Embryonic facial prominence (tissue), 1 donor: ENCODE measurements at regions not wholly inside any gene's neighbourhood (a gene's known extent, or its start where the extent isn't known, plus 50 kb on each side); places are given as distances from the start of the nearest gene placed in this dataset.

ENCODE experiments used
- DNase-seq: peaks from one replicate; pipeline ENCODE4 v3.0.0-alpha.2; 2016; ENCODE audit errors: extremely low spot score

DNA sequence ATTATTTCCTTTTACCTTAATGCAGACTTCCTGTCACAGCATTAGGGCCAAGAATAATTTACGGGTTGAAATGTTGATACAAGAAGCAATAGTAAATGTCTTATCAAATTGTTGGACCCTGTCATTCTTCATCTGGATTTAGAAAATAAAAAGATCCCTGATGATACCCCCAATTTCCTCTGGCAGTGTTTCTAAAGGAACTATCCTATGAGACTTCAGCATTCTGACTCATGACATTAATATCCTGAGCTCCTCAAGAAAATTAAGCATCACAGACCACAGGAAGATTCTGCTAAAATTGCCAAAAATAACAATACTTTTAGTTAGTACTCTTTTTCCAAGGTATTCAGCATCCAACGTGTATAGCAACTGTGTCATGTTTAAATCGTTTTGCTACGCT is 490.5 kb upstream of the ANKRD30A start:
- DNase-seq: no peak

DNA sequence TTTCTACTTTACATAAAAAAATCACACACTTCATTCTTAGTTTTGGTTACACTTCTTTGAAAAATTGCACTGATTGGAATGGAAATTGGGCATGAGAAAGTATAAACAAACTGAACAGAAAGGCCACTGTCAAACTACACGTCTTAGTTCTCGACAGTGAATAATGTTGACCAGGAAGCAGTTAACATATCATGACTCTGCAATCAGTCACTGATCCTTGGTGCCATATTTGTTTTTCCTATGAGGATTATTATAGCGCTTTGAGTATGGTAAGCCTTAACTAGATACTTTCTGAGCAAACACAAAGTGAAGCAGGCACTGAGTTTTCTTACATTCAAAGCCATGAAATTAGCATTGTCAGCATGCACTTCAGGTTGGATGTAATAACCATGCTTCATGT is 495.1 kb upstream of the ANKRD30A start:
- DNase-seq: no peak

DNA sequence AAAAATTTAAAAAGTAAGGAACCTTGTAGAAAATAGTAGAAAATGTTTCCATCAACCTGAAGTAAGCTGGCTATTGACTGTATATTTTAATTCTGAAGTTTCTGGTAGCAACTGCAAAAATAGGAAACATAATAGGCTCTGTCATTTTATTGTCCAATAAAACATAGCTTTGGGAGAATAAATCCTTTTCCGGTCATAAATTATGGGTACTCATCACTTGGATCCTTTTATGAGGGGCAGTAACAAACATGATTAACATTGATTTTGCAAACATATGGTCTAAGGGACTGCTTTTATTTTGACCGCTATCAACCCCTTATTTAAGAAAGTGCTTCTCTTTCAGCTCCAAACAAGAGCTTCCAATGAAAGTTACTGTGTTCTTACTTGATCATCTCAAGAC is 495.9 kb upstream of the ANKRD30A start:
- DNase-seq: no peak

DNA sequence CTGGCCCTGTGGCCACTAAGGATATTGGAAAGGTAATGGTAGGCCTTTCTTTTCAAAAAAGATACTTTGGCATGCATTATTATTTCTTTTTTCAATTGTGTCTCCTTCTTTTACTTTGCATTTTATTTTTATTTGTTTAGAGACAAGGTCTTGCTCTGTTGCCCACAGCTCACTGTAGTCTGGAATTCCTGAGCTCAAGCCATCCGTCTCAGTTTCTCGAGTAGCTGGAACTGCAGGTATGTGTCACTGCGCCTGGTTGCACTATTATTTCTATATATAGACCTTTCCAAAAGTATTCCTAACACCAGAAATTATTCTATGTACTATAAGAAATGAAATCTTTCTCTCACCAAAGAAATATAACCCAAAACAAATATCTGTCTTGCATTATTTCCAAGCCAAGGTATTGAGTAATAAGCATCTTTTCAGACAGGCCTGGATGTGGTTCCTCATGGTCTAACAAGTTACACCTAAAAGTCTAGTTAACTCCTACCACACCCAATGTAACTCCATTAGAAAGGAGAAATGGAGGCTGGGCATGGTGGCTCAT is 500.8 kb upstream of the ANKRD30A start:
- no peak for DNase-seq

DNA sequence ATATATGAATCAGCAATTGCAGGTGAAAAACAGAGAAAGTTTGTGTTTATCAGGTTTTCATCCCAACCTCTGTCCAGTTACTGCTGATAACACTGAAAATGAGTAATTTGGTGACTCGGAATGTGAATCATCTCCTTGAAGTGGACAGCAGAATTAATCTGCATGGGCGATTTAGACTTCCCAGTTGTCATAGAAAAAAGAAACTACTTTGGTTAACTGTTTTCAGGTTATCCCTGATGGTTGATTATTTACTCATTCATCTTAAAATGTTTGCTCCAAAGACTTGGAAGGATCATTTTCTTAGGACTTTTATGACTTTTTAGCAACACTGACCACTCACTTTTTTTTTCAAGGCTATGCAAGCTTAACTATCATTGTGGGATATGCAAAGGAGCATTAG is 504.1 kb upstream of the ANKRD30A start:
- no peak for DNase-seq

DNA sequence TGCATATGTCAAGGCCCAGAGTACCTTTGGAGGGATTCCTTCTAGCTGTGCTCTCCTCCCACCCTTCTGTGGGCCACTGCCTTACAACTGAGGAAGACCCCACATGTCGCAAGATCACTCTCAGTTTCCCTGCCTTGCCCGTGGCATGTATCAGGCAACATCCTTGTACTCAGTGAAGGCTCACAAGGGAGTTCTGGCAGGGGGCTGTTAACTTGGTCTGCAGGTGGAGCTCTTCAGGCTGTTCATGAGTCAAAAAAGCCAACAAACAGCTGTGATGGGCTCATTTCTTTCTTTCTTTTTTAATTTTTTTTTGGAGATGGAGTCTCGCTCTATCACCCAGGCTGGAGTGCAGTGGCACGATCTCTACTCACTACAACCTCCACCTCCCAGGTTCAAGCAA is 513.0 kb upstream of the ANKRD30A start:
- DNase-seq: no peak

DNA sequence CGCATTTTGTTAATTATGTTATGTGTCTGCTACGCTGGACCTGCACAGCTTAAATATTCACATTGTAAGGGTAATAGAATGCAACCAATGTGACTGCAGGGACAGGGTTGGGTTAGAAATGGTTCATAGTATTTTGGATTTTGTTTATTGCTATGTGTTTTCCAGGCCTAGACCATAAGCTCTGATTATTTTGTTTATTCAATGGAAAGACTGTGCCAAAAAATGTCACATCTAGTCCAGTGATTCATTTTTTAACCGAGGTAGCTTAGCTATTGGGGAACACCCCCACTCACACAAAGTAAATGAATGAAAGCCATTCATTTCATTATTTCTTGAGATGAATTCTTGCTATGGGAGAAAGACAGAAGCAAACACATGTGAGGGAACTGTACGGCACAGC is 516.5 kb upstream of the ANKRD30A start:
- no peak for DNase-seq

DNA sequence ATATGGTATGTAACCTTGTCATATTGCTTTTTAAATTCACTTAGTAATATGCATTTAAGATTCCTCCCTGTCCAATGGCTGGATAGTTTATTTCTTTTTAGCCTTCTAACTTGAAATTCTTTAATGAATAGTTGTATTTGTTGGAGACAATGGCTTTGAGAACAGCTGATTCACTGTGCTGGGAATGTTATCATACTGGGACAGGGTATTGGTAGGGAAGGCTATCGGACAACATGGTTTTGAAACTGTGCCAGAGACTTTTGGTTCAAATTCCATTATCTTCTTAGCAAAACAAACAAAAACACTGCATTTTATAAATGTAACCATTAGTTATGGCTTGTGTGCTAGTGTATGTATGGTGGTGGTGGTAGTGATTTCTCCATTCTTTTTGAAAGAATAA is 517.1 kb upstream of the ANKRD30A start:
- no peak for DNase-seq

DNA sequence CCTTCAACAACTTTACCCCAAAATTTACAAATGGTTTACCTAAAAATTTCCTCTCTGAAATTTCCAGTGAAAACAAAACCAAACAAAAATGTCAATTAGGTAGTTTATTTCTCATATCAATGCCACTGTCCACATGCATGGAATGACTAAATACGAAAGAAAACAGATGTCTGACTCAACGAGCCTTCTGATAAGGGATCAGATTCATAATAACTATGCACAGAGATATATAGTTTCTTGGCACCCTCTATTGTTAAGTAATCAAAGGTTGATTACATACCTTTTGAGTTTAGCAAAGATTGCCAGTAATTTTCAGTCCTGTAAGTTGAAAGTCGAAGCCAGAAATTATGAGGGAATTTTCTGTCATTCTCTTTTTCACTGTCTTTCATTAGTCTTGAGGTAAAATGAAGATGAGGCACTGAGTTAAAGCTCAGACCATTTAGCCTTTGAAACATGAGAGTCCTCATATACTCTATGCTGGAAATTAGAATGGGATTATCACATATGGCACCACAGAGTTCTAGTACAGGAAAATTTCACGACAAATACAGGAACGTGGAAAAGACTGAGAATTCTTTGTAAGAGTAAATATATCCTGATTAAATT is 519.1 kb upstream of the ANKRD30A start:
- DNase-seq: no peak

DNA sequence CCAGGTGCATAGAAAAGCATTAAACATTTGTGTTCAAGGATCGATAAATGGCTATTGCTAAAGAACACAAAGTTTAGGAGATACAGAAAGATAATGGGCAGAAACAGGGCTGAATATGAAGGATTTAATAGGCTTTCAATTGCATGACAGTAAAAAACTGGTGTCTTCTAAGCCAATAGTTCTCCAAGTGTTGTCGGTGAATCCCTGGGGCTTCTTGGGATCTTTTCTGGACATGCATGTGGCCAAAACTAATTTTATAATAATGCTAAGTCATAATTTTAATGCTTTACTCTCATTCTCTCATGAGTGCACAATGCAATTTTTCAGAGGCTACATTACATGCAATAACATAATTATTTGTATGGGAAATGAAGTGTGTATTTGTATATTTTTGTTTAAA is 521.1 kb upstream of the ANKRD30A start:
- no peak for DNase-seq

DNA sequence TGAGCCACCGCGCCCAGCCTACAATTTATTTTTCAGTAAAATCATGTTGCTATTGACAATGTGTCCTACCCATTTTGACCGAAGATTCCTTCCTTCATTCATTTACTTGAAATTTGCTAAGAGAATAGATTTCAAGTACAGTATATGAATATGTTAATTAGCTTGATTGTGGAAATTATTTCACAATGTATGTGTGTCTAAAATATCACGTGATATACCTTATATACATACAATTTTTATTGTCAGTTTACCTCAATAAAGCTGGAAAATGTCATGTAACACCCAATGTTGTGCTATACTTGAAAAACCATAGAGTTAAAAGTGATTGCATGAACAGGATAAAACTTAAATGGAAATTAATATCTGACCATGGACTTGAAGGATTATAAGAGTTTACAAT is 521.7 kb upstream of the ANKRD30A start:
- DNase-seq: no peak

DNA sequence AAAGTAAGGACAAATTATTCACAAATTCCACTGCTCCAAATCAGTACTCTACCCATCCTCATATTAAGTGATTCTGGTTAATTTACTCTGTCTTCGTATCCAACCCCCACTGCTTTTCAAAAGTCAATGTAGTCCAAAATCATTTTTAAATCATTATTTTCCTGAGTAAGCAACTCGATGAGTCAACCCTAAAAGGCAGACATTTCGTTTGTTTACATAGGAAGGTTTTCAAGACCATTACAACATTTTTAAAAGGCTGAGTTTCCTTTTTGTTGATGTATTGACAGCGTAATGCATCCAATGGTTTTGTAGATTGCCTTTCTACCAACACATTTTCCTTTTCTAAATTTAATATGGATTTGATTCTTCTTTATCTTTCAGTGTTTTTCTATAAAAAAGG is 523.0 kb upstream of the ANKRD30A start:
- no peak for DNase-seq

DNA sequence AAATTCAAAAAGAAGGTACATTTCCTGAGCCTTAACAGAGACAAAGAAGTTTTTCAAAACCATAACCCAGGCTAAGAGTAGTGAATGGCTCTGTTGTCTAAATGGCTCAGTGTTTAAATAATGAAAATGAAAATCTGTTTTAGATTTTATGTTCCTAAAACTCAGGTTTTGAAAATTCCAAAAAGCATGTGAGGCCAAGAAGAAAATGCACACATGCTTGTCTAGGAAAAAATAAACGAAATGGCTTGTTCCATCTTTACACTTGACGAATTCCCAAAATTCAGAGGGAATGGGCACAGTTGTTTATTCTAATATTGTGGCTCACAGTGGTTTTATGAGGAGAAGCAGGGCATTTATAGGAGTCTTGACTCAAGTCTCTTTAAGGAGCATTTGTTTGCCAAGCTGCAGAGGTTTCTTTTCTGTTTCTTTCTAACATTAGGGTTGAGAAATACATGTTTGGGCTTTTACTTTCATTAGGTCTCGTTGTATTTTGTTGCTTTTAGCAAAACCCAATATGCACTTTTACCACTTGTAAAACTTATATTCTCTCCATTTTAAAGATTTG is 527.6 kb upstream of the ANKRD30A start:
- DNase-seq: no peak

DNA sequence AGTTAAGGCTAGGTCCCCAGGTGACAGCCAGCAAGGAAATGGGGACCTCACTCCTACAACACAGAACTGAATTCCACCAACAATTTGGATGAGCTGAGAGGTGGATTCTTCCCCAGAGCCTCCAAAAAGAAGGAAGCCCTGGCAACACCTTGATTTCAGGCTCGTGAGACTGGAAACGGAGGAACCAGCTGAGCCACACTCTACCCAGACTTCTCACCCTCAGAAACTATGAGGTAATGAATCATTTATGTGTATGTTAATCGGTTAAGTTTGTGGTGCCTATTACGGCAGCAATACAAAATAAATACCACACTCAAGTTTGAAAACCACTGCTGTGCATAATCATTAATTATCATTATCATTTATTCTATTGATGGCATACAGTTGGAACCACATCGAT is 532.4 kb upstream of the ANKRD30A start:
- no peak for DNase-seq

DNA sequence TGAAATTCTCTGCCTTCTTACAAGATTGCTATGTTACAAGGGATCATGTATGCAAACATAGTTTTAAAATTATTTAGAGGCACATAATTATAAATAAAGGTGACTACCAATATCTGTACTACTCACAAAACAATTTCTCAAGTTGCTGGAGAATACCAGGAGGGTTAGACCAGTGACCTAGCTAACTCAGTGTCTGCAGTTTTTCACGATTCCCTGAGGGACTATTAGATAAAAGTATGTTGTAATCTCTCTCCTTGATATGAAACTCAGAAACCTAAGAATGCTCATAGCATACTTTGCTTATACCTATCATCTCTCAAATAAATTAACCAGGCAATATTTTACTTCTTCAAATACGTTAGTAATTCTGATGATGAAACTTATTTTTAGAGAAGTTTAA is 534.0 kb upstream of the ANKRD30A start:
- DNase-seq: no peak

DNA sequence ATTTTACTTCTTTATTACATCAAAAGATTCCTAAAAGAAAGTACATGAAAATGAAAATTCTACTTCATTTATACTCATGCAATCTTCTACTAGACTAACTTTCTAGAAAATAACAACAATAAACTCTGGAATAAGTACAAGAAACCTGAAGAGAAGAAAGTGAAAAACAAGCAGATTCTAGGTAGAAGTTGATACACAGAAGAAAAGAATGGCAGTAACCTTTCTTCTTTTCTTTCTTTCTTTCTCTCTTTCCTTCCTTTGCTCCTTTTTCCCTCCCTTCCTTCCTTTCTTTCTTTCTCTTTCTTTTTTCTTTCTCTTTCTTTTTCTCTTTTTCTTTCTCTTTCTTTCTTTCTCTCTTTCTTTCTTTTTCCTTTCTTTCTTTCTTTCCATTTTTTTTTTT is 541.7 kb upstream of the ANKRD30A start:
- no peak for DNase-seq

DNA sequence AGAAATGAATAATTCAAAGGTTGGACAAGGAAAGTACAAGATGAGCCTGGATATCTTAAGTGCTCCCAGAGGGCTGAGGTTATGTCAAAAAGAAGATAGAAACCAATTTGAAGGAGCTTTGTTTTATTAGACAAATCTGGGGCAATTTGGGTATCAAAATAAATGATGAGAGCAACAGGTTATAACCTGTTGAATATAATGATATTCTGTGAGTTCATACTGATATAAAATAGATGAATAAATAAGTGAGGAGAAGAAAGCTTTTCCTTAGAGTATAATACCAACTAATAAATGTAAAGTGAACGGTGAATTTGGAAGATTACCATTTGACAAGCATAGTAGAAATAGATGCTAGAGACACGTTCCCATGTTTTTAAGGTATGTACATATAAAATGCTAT is 544.2 kb upstream of the ANKRD30A start:
- DNase-seq: no peak

DNA sequence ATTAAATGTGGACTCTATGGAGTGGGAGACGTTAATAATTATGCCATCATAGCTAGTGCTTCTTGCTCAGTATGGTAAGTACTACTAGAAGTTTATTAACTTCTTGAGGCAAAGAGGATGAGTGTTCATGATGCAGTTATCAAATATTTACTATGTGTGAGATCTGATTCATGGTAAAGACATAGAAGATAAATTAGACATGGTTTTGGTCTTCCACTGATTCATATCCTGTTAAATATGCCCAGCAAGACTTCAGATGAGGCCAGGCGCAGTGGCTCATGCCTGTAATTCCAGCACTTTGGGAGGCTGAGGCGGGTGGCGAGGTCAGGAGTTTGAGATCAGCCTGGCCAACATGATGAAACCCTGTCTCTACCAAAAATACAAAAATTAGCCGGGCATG is 547.1 kb upstream of the ANKRD30A start:
- DNase-seq: no peak

DNA sequence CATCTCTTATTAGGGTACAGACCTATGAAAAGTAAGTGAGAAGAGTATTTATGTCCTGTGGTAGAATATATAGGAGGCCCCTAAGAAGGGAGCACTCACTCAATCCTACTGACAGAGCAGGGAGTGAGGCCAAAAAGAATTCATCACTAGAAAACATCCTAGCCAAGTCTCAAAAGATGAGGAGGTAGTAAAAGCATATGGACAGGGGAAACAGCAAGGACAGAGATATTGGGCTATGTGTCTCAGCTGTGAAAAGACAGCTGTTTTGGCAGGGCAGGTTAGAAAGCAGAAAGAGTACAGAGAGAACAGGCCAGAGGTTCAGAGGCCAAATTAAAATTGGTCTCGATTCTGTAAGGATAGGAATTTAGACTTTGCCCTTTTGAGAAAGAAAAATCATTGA is 548.3 kb upstream of the ANKRD30A start:
- no peak for DNase-seq

DNA sequence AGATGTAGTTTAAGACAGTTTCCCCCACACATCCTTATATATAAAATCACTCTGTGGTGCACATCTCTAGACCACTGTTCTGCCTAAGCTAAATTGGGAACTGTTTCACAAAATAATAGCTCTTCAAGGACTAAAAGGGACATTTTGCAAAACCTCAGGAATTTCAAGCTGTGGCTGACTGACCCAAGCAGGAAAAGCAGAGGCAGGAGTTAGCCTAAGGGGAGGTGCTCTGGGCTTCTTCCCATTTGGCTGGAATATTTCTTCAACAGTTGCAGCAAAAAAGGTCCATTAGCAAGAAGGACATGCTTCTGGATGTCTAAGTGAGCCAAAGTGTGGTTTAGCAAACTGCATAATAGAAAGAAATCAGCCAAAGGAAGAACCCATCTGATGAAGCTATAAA is 551.2 kb upstream of the ANKRD30A start:
- DNase-seq: no peak

DNA sequence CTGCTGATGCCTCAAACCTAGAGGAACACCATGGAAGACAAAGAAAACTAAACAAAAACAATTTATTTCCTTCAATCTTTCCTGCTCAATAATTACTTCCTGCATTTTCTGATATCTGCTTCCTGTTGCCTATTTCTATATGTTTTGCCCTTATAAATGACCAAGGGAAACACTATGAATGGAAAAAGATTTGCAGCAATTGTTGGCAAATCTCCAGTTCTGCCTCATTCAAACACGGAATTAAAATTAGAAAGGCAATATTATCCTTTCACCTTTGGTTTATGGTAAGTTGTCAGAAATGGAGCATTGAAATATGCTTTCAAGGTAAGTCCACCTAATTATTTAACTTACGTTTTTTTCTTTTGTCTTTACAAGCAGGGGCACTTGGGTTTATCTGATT is 552.2 kb upstream of the ANKRD30A start:
- DNase-seq: no peak

DNA sequence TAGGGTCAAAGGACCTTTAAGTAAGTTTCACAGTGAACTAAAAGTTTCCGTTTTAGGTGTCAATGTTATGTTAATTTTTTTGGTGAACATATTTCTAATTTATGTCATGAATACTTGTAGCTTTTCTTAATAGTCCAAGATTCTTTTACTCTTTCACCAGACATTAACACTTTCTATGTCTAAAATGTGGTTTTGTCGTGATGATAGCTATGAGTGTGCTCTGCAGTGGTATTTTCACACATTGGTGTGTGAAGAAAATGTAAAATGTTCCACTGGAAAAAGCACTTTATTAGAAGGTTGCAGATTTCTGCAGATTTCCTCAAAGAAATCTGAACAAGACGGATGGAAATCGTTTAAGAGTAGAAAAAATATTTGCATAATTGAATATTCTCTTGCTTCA is 561.0 kb upstream of the ANKRD30A start:
- no peak for DNase-seq

DNA sequence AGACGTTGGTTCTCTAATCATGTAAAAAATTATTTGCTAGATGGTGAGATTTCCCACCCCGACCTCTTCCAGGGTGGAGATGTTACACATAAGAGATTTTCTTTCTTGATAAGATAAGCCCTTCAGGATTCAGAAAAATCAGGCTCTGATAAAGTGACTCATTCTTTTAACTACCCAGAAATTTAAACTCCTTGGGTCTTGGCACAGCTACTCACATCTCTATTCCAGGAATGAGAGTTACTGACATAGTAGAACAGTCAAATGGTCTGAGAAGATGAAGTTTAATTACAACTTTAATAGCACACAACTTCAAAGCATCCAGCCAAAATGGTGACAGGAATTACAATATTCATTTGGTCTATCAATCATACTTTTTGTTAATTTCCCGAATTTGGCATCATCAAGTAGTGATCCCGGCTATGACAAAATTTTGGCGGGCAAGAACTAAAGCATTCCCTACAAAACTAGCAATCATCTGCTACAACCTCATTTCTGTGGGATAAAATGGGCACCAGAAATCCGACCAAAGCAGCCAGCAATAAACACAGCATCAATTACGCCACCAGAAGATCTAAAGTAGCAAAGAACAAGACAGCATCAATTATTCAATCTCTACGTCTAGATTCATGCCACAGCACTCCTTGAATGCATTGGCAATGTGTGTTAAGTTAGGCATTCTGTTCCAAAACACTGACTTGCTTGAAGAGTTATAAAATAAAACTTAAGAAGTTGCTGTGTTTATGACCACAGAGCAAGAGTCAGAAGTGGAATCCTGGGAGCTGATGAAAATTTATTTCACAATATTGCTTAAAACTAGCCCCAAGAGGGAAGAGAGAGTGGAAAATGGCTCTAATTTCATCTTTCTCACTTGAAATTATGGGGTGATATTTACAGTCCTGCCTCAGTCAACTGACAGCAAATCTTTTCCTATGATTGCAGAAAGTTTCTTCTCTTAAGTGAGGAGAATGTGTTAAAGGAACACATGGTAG is 565.7 kb upstream of the ANKRD30A start:
- no peak for DNase-seq
